B cell (primary cell): ENCODE measurements at regions not wholly inside any gene's neighbourhood (a gene's known extent, or its start where the extent isn't known, plus 50 kb on each side); places are given as distances from the start of the nearest gene placed in this dataset.

Experiments
- CTCF ChIP-seq: fragments of 200-600 bp; IDR thresholded peaks from one replicate; pipeline ENCODE4 v1.8.0; 2022; ENCODE audit warnings: antibody characterized with exemption, mild to moderate bottlenecking
- EZH2 ChIP-seq: IDR thresholded peaks from 2 replicates; pipeline ENCODE4 v1.6.1; 2012; ENCODE audit warnings: borderline replicate concordance, low read depth, mild to moderate bottlenecking, moderate library complexity, low read length; ENCODE audit not compliant: insufficient read depth, poor library complexity, severe bottlenecking

GRCh38 chr12:105843986-105844760, 294.6 kb downstream of the NUAK1 start:
- TF ChIP-seq CTCF (no peak), EZH2 (no peak)
